Ovary (tissue), 7 donors: ENCODE measurements at regions not wholly inside any gene's neighbourhood (a gene's known extent, or its start where the extent isn't known, plus 50 kb on each side); places are given as distances from the start of the nearest gene placed in this dataset.
"Not testable (repeated sequence)": the region's sequence is repeated elsewhere in the genome, so short reads cannot be mapped to it uniquely, and the experiment has no call there.

Experiments
- DNase-seq, 5 donors: peaks; one replicate each; pipeline ENCODE4 v3.0.0-alpha.2; 2019 to 2020
- H3K27ac ChIP-seq, 2 donors: fragments of 200-600 bp; one replicate each; pipeline versions ENCODE4 v1.5.1 to v1.8.0; 2019 to 2022
- H3K27me3 ChIP-seq: fragments of 200-600 bp; one replicate; pipeline ENCODE4 v1.8.0; 2022
- H3K36me3 ChIP-seq: fragments of 200-600 bp; sonication (generic); one replicate; pipeline ENCODE4 v1.5.1; 2019
- H3K4me1 ChIP-seq: one replicate; pipeline ENCODE4 v1.8.1; 2013; ENCODE audit warnings: mild to moderate bottlenecking, moderate library complexity; ENCODE audit not compliant: insufficient read depth
- H3K4me3 ChIP-seq: fragments of 200-600 bp; sonication (generic); one replicate; pipeline ENCODE4 v1.5.1; 2017
- H3K9me3 ChIP-seq, 2 donors: fragments of 200-600 bp in 1 of 2; sonication (generic) in 1 of 2; one replicate each; pipeline versions ENCODE4 v1.5.1 to v1.8.1; 2013 to 2019; ENCODE audit warnings: mild to moderate bottlenecking in 1 of 2, moderate library complexity in 1 of 2
- CTCF ChIP-seq, 3 donors: fragments of 450-650 bp in 2 of 3; fragments of 200-600 bp in 1 of 3; IDR thresholded peaks; one replicate each; pipeline versions ENCODE4 v1.5.1 to v1.8.0; 2016 to 2022; ENCODE audit warnings: antibody characterized with exemption in 3 of 3, mild to moderate bottlenecking in 1 of 3
- EP300 ChIP-seq: sonication (generic); formaldehyde crosslinking; IDR thresholded peaks from one replicate; pipeline ENCODE4 v1.6.1; 2017; ENCODE audit warnings: antibody characterized with exemption
- POLR2A ChIP-seq: fragments of 450-650 bp; IDR thresholded peaks from one replicate; pipeline ENCODE4 v1.6.1; 2017; ENCODE audit warnings: antibody characterized with exemption, mild to moderate bottlenecking, moderate library complexity
- WGBS, 3 donors: extraction: QIAGEN DNeasy Blood & Tissue Kit in 1 of 3; methylation state at CpG; one replicate each; pipeline versions ENCODE4 v1.1.5 to v1.1.7; 2013 to 2017; 5-methylcytosine and 5-hydroxymethylcytosine counted together
- intact Hi-C, 4 donors: fragments of 100-400 bp; cut with DNase I; formaldehyde crosslinking; loops; one replicate each; pipeline versions ENCODE4 v1.11.0 to v1.15.1; 2022 to 2023
- donor health status: DM: no; HTN: no; CAD: no; lungs with moderate emphysema.
- donor health status: DM: no; HTN: no; CAD: no.
- donor health status: Bipolar disorder and iron deficiency.
- donor health status: DM: no; HTN: no; CAD: no.
- donor health status: DM: yes; HTN: yes; CAD: no.

- WGBS, 3 donors = 72 to 81% (median 76%) methylated on average over 6 of the region's 6 CpGs
- H3K27ac ChIP-seq, intact Hi-C loops, DNase-seq, H3K4me3 ChIP-seq, H3K36me3 ChIP-seq, H3K27me3 ChIP-seq, H3K9me3 ChIP-seq, H3K4me1 ChIP-seq: not testable (repeated sequence)
Observed at GRCh38 chr3:32042867-32043266, 61.3 kb downstream of the ZNF860 start.

- Histone ChIP-seq H3K4me1 (peaks cover 5% of the 10 kb centered on the region), H3K4me3 (no peak overlapping the region), H3K9me3 (no peaks in the 10 kb centered on the region), H3K27me3 (no peaks in the 10 kb centered on the region), H3K36me3 (no peaks in the 10 kb centered on the region), H3K27ac (peak overlapping the region in 1 of 2 donors; percentile 54)
- intact Hi-C loops = no loop called here
- DNase-seq = peak; percentile 23 to 42 (median 30)
- TF ChIP-seq POLR2A = no peak
- TF ChIP-seq EP300 = no peak
- no peak for TF ChIP-seq CTCF (IDR thresholded peaks at IDR 0.05)
- 3 to 4% (median 3%) methylated on average over 5 of the region's 5 CpGs for WGBS, 3 donors
Observed at GRCh38 chr3:32045091-32045915, 61.1 kb upstream of the GPD1L start.

GRCh38 chr3:32046102-32046501, 60.3 kb upstream of the GPD1L start:
- no peak overlapping the region for H3K27ac ChIP-seq

DNA sequence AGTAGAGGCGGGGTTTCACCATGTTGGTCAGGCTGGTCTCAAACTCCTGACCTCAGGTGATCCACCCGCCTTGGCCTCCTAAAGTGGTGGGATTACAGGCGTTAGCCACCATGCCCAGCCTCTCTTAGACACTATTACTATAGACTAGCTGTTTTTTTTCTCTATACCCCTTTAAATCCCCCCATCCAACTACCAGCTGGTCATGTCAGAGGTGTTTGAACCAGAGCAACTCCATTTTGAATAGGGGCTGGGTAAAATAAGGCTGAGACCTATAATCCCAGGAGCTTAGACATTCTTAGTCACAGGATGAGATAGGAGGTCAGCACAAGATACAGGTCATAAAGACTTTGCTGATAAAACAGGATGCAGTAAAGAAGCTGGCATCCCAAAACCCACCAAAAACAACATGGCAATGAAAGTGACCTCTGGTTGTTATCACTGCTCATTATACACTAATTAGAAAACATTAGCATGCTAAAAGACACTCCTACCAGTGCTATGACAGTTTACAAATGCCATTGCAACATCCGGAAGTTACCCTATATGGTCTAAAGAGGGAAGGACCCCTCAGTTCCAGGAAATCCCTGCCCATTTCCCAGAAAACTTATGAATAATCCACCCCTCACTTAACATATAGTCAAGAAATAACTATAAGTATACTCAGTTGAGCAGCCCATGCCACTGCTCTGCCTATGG, 57.8 kb upstream of the GPD1L start:
- 96 to 98% (median 98%) methylated on average over 4 of the region's 4 CpGs for WGBS, 3 donors

More at GRCh38 chr3:32046102-32046501, 60.3 kb upstream of the GPD1L start:
- no peak overlapping the region for H3K4me3 ChIP-seq
- WGBS, 3 donors = 100% methylated on average over 1 of the region's 1 CpG
- no peaks in the 10 kb centered on the region for H3K27me3 ChIP-seq
- no peaks in the 10 kb centered on the region for H3K36me3 ChIP-seq
- intact Hi-C loops = no loop called here
- no peak for TF ChIP-seq CTCF (IDR thresholded peaks at IDR 0.05)
- no peak for TF ChIP-seq POLR2A
- no peak for TF ChIP-seq EP300
- no peak for DNase-seq
- peaks cover 5% of the 10 kb centered on the region for H3K4me1 ChIP-seq
- no peaks in the 10 kb centered on the region for H3K9me3 ChIP-seq

More for the DNA sequence above, 57.8 kb upstream of the GPD1L start:
- Histone ChIP-seq H3K9me3 (no peaks in the 10 kb centered on the region), H3K27ac (no peak overlapping the region), H3K4me1 (peaks cover 5% of the 10 kb centered on the region), H3K36me3 (no peaks in the 10 kb centered on the region), H3K27me3 (no peaks in the 10 kb centered on the region), H3K4me3 (no peak overlapping the region)
- DNase-seq = no peak
- TF ChIP-seq CTCF (IDR thresholded peaks at IDR 0.05) (no peak), EP300 (no peak), POLR2A (no peak)
- intact Hi-C loops = no loop called here
